AG09319 (cell line): ENCODE measurements at regions not wholly inside any gene's neighbourhood (a gene's known extent, or its start where the extent isn't known, plus 50 kb on each side); places are given as distances from the start of the nearest gene placed in this dataset.

Source experiments
- DNase-seq: peaks from one replicate; pipeline ENCODE4 v3.0.0-alpha.2; 2010; ENCODE audit warnings: low read depth; ENCODE audit errors: extremely low read depth
- CTCF ChIP-seq: IDR thresholded peaks from 2 replicates; pipeline ENCODE4 v1.5.1; 2011; ENCODE audit warnings: low read depth, mild to moderate bottlenecking, inconsistent platforms, low read length, moderate library complexity

DNA sequence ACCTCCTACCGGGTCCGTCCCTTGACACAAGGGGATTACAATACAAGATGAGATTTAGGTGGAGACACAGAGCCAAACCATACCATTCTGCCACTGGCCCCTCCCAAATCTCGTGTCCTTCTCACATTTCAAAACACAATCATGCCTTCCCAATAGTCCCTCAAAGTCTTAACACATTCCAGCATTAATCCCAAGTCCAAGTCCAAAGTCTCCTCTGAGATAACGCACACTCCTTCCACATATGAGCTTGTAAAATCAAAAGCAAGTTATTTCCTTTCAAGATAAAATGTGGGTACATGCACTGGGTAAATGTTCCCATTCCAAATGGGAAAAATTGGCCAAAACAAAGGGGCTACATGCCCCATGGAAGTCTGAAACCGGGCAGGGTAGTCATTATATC is 463.9 kb upstream of the CDH9 start:
- DNase-seq: no peak
- TF ChIP-seq CTCF: no peak

GRCh38 chr5:27497491-27497890 is 459.1 kb upstream of the CDH9 start:
- DNase-seq: no peak
- TF ChIP-seq CTCF: no peak

- no peak for TF ChIP-seq CTCF
- DNase-seq: no peak
These were observed 456.5 kb upstream of the CDH9 start for GRCh38 chr5:27494887-27495286.

DNA sequence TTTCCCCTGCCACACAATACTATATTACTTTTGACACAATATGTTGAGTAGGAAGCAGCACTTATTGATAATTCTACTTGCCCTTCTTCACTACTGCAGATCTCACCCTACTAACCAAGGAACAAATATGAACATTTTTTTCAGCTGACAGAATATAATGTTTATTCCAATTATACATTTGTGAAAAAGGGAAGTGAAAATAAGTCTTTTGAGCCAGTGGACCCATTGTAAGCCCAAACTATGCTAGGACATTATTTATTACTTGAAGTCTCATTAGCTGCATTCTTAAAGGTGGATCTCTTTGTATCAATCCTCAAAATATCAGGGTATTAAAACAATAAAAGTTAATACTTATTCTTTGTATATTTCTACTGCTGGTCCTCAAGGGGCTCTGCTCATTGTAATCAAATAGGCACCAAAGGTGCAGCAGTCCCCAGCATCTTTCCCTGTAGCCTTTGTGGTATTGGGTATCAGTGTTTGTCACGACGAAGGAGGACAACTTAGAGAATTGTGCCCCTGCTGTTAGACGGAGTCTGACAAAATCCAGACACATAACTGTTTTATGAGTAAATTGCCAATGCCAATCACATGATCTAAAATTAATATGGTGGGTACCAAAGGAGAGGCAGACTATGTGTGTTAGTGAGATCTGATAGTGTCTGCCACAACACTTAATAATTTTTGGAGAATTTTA is 453.5 kb upstream of the CDH9 start:
- no peak for DNase-seq
- TF ChIP-seq CTCF: no peak

- no peak for TF ChIP-seq CTCF
- no peak for DNase-seq
These were observed 452.7 kb upstream of the CDH9 start for GRCh38 chr5:27491047-27491446.

GRCh38 chr5:27489701-27490100 is 451.3 kb upstream of the CDH9 start:
- TF ChIP-seq CTCF: no peak

GRCh38 chr5:27482663-27483062 is 444.3 kb upstream of the CDH9 start:
- TF ChIP-seq CTCF: no peak
- no peak for DNase-seq

More at GRCh38 chr5:27489701-27490100, 451.3 kb upstream of the CDH9 start:
- DNase-seq: no peak
